Heart left ventricle (tissue), 16 donors: ENCODE measurements at regions not wholly inside any gene's neighbourhood (a gene's known extent, or its start where the extent isn't known, plus 50 kb on each side); places are given as distances from the start of the nearest gene placed in this dataset.

Experiments used
- ATAC-seq, 4 donors: fragments of 200-7000 bp; cut with Tn5 transposase; one replicate each; pipeline ENCODE4 v1.9.1; 2020 to 2022; ENCODE audit warnings: moderate library complexity in 4 of 4, mild to moderate bottlenecking in 3 of 4, moderate number of reproducible peaks in 1 of 4
- DNase-seq, 5 donors: peaks; one replicate each; pipeline ENCODE4 v3.0.0-alpha.2; 2020
- H3K27ac ChIP-seq, 12 donors: fragments of 200-600 bp; sonication (generic) in 4 of 12; one replicate each; pipeline versions ENCODE4 v1.5.0 to v1.8.0; 2016 to 2022; ENCODE audit warnings: mild to moderate bottlenecking in 2 of 12
- H3K27me3 ChIP-seq, 9 donors: fragments of 200-600 bp; sonication (generic) in 2 of 9; one replicate each; pipeline versions ENCODE4 v1.5.1 to v1.8.0; 2016 to 2022; ENCODE audit warnings: mild to moderate bottlenecking in 3 of 9
- H3K36me3 ChIP-seq, 9 donors: fragments of 200-600 bp; sonication (generic) in 2 of 9; one replicate each; pipeline versions ENCODE4 v1.5.0 to v1.8.0; 2018 to 2022; ENCODE audit warnings: mild to moderate bottlenecking in 2 of 9
- H3K4me1 ChIP-seq, 12 donors: fragments of 200-600 bp; sonication (generic) in 4 of 12; one replicate each; pipeline versions ENCODE4 v1.5.0 to v1.8.0; 2016 to 2022; ENCODE audit warnings: mild to moderate bottlenecking in 3 of 12
- H3K4me3 ChIP-seq, 12 donors: fragments of 200-600 bp; sonication (generic) in 4 of 12; one replicate each; pipeline versions ENCODE4 v1.5.0 to v1.8.0; 2017 to 2022; ENCODE audit warnings: mild to moderate bottlenecking in 9 of 12, moderate library complexity in 4 of 12
- H3K9me3 ChIP-seq, 12 donors: fragments of 200-600 bp; sonication (generic) in 4 of 12; one replicate each; pipeline versions ENCODE4 v1.5.0 to v1.8.0; 2016 to 2022; ENCODE audit warnings: mild to moderate bottlenecking in 1 of 12
- CTCF ChIP-seq, 12 donors: fragments of 200-600 bp; sonication (generic) in 4 of 12; IDR thresholded peaks; one replicate each; pipeline versions ENCODE4 v1.5.0 to v1.8.0; 2018 to 2022; ENCODE audit warnings: antibody characterized with exemption in 12 of 12, mild to moderate bottlenecking in 5 of 12
- POLR2A ChIP-seq, 2 donors: fragments of 450-650 bp; IDR thresholded peaks; one replicate each; pipeline ENCODE4 v1.6.1; 2017; ENCODE audit warnings: antibody characterized with exemption in 2 of 2, mild to moderate bottlenecking in 2 of 2, moderate library complexity in 2 of 2
- WGBS, 4 donors: extraction: QIAGEN DNeasy Blood & Tissue Kit in 2 of 4; methylation state at CpG; one replicate each; pipeline versions ENCODE4 v1.1.5 to v1.1.7; 2013 to 2018; 5-methylcytosine and 5-hydroxymethylcytosine counted together
- intact Hi-C, 10 donors: fragments of 100-400 bp; cut with DNase I; formaldehyde crosslinking; loops; one replicate each; pipeline versions ENCODE4 v1.11.1 to v1.14.2; 2022
- donor health status: ischemic (EF 13 %, LVEDD 7.1; RV severe dilation, severe dysfunction).
- donor health status: healthy with polysubstance abuse.
- donor health status: DM: no; HTN: yes; CAD: no.
- donor health status: DM: no; HTN: no; CAD: no.
- donor health status: ischemic (EF 25% LVEDD 6.9; RV normal size, moderate dysfunction).
- donor health status: ischemic (EF 25% LVEDD 5.7; RV mildly dilated, moderate dysfunction).
- donor health status: healthy.
- donor health status: DM: yes; HTN: yes; CAD: no.
- donor health status: ischemic (EF 35%, LVEDD 5.7; RV mildly dilated, moderate dysfunction).
- donor health status: nonischemic (EF 11% LVEDD 7.7; RV severe dilation, severe dysfunction).
- donor health status: DM: yes; HTN: yes; CAD: no.
- donor health status: PGD.
- donor health status: ischemic (EF 29% LVEDD 5.4; RV normal size, mild dysfunction).
- donor health status: nonischemic (EF 23%, LVEDD 6.1; RV moderate dilation, normal function).

GRCh38 chr11:129578006-129578405, 202.4 kb downstream of the BARX2 start:
- Histone ChIP-seq H3K9me3 (peaks cover 0 to 14% (median 0%) of the 10 kb centered on the region in 12 donors), H3K27me3 (no peaks in the 10 kb centered on the region), H3K36me3 (no peaks in the 10 kb centered on the region), H3K4me1 (no peaks in the 10 kb centered on the region), H3K27ac (no peak overlapping the region), H3K4me3 (no peak overlapping the region)
- no peak for DNase-seq
- no peak for ATAC-seq
- 86 to 87% (median 87%) methylated on average over 4 of the region's 4 CpGs for WGBS, 4 donors
- TF ChIP-seq POLR2A (IDR thresholded peaks at IDR 0.05) (no peak), CTCF (IDR thresholded peaks at IDR 0.05) (no peak)
- intact Hi-C loops = no loop called here

GRCh38 chr11:129580278-129580677, 204.6 kb downstream of the BARX2 start:
- WGBS, 4 donors = 87 to 92% (median 89%) methylated on average over 8 to 10 of the region's 10 CpGs
- intact Hi-C loops = no loop called here
- Histone ChIP-seq H3K9me3 (no peaks in the 10 kb centered on the region), H3K27me3 (no peaks in the 10 kb centered on the region), H3K27ac (no peak overlapping the region), H3K4me3 (no peak overlapping the region), H3K4me1 (no peaks in the 10 kb centered on the region), H3K36me3 (no peaks in the 10 kb centered on the region)
- peak in 1 of 4 donors; percentile 69 for ATAC-seq
- TF ChIP-seq POLR2A (IDR thresholded peaks at IDR 0.05) (no peak), CTCF (IDR thresholded peaks at IDR 0.05) (no peak)
- DNase-seq = no peak

GRCh38 chr11:129584316-129584715, 208.7 kb downstream of the BARX2 start:
- H3K4me3 ChIP-seq = no peak overlapping the region
- peaks cover 0 to 5% (median 0%) of the 10 kb centered on the region in 9 donors for H3K27me3 ChIP-seq
- TF ChIP-seq POLR2A (IDR thresholded peaks at IDR 0.05) = no peak
- no peak for TF ChIP-seq CTCF (IDR thresholded peaks at IDR 0.05)
- no peak for ATAC-seq
- no peaks in the 10 kb centered on the region for H3K36me3 ChIP-seq
- H3K27ac ChIP-seq = no peak overlapping the region
- intact Hi-C loops = no loop called here
- 51 to 65% (median 62%) methylated on average over 6 of the region's 6 CpGs for WGBS, 4 donors
- DNase-seq = no peak
- no peaks in the 10 kb centered on the region for H3K4me1 ChIP-seq
- H3K9me3 ChIP-seq = no peaks in the 10 kb centered on the region

GRCh38 chr11:129589190-129589860, 213.7 kb downstream of the BARX2 start:
- intact Hi-C loops = no loop called here
- DNase-seq = no peak
- no peak for ATAC-seq
- H3K4me3 ChIP-seq = no peak overlapping the region
- no peaks in the 10 kb centered on the region for H3K36me3 ChIP-seq
- H3K9me3 ChIP-seq = no peaks in the 10 kb centered on the region
- WGBS, 4 donors = 9 to 17% (median 13%) methylated on average over 5 of the region's 5 CpGs
- no peaks in the 10 kb centered on the region for H3K4me1 ChIP-seq
- peaks cover 0 to 10% (median 0%) of the 10 kb centered on the region in 9 donors for H3K27me3 ChIP-seq
- no peak overlapping the region for H3K27ac ChIP-seq
- TF ChIP-seq CTCF (IDR thresholded peaks at IDR 0.05) = no peak
- TF ChIP-seq POLR2A (IDR thresholded peaks at IDR 0.05) = no peak
